SU-DHL-6 (cell line): ENCODE measurements at regions not wholly inside any gene's neighbourhood (a gene's known extent, or its start where the extent isn't known, plus 50 kb on each side); places are given as distances from the start of the nearest gene placed in this dataset.

Source experiments
- CTCF ChIP-seq: fragments of 200-600 bp; sonication (generic); IDR thresholded peaks from one replicate; pipeline ENCODE4 v1.5.1; 2017; ENCODE audit warnings: antibody characterized with exemption, mild to moderate bottlenecking, low read length, moderate library complexity; ENCODE audit not compliant: insufficient read depth, poor library complexity, severe bottlenecking
- EZH2phosphoT487 ChIP-seq: fragments of 200-600 bp; sonication (generic), shearing (Covaris generic); conservative IDR thresholded peaks from 2 replicates; pipeline ENCODE4 v1.6.1; 2018; ENCODE audit warnings: mild to moderate bottlenecking, antibody characterized with exemption, low read length, moderate library complexity, mixed read lengths

- TF ChIP-seq CTCF, result no peak
- TF ChIP-seq EZH2phosphoT487, result no peak
Measured at GRCh38 chr5:74396913-74397622, 243.5 kb downstream of the ENC1 start.
